Endothelial cell of umbilical vein (primary cell): ENCODE measurements at regions not wholly inside any gene's neighbourhood (a gene's known extent, or its start where the extent isn't known, plus 50 kb on each side); places are given as distances from the start of the nearest gene placed in this dataset.

Source experiments
- BruUV-seq: library from RNA; stranded (reverse); fragments of 400-500 nt; replicated peaks from 2 replicates; lab custom pipeline; 2021; lab: Mats Ljungman, UMichigan
- CTCF ChIA-PET: fragments of 300-600, 350-600 bp; sonication (Branson Sonifier 250); formaldehyde crosslinking; loops from one replicate; lab custom pipeline; 2021; ENCODE audit warnings: antibody characterized with exemption, inconsistent platforms; lab: Charles Lee
- POLR2A ChIA-PET: fragments of 300-600, 350-600 bp; sonication (Branson Sonifier 250); formaldehyde crosslinking; loops from one replicate; lab custom pipeline; 2021; ENCODE audit warnings: antibody characterized with exemption, inconsistent platforms; lab: Charles Lee
- DNase-seq: peaks from one replicate; pipeline ENCODE4 v3.0.0-alpha.2; 2011; ENCODE audit warnings: low read depth, low spot score
- FAIRE-seq: peaks from 2 replicates; lab custom pipeline; 2011; peaks lifted over from hg19 to GRCh38; lab: Jason Lieb, UNC
- H2AFZ ChIP-seq: 2 replicates; pipeline ENCODE4 v1.6.0; 2012; ENCODE audit warnings: low read depth, low read length, control low read depth, inconsistent platforms
- H3K27ac ChIP-seq: 2 replicates; pipeline ENCODE4 v1.5.1; 2011; ENCODE audit warnings: low read depth, mild to moderate bottlenecking, control low read depth, low read length, moderate library complexity; ENCODE audit not compliant: insufficient read depth
- H3K27me3 ChIP-seq, 2 experiments: 2 replicates each; pipeline versions ENCODE4 v1.6.0 to v1.6.1; 2011; ENCODE audit warnings: low read length in 2 of 2, mixed read lengths in 1 of 2; ENCODE audit not compliant: control insufficient read depth in 2 of 2, insufficient read depth in 2 of 2
- H3K36me3 ChIP-seq, 2 experiments: 2 replicates in 1 of 2; 3 replicates in 1 of 2; pipeline ENCODE4 v1.5.1; 2011; ENCODE audit warnings: low read length in 2 of 2, mild to moderate bottlenecking in 1 of 2, moderate library complexity in 1 of 2; ENCODE audit not compliant: control insufficient read depth in 2 of 2, insufficient read depth in 2 of 2; ENCODE audit errors: extremely low read depth in 1 of 2
- H3K4me1 ChIP-seq: 3 replicates; pipeline ENCODE4 v1.5.1; 2011; ENCODE audit warnings: mild to moderate bottlenecking, low read length; ENCODE audit not compliant: control insufficient read depth, insufficient read depth; ENCODE audit errors: extremely low read depth
- H3K4me2 ChIP-seq: 2 replicates; pipeline ENCODE4 v1.6.1; 2011; ENCODE audit warnings: low read length, control low read depth, mixed read lengths; ENCODE audit not compliant: insufficient read depth
- H3K4me3 ChIP-seq, 3 experiments: fragments of 200-600 bp in 1 of 3; sonication (generic), shearing (Covaris generic) in 1 of 3; replicated peaks in 1 of 3; 2 replicates each; pipeline ENCODE4 v1.5.1; 2011 to 2016; ENCODE audit warnings: control low read depth in 3 of 3, low read length in 3 of 3, mild to moderate bottlenecking in 2 of 3, inconsistent platforms in 1 of 3, low read depth in 1 of 3, moderate library complexity in 1 of 3; ENCODE audit not compliant: insufficient read depth in 1 of 3
- H3K79me2 ChIP-seq: 2 replicates; pipeline ENCODE4 v1.6.0; 2012; ENCODE audit warnings: low read length, inconsistent platforms; ENCODE audit not compliant: control insufficient read depth, insufficient read depth
- H3K9ac ChIP-seq: replicated peaks from 2 replicates; pipeline ENCODE3; 2011; ENCODE audit warnings: low read length, control low read depth; ENCODE audit not compliant: insufficient read depth; ENCODE audit errors: extremely low read depth
- H3K9me1 ChIP-seq: replicated peaks from 3 replicates; pipeline ENCODE4 v1.6.0; 2011; ENCODE audit warnings: mild to moderate bottlenecking, low read length; ENCODE audit not compliant: control insufficient read depth, insufficient read depth; ENCODE audit errors: extremely low read depth
- H3K9me3 ChIP-seq: replicated peaks from 2 replicates; pipeline ENCODE4 v1.5.1; 2012; ENCODE audit warnings: low read length, inconsistent platforms; ENCODE audit not compliant: control insufficient read depth, insufficient read depth
- H4K20me1 ChIP-seq: replicated peaks from 2 replicates; pipeline ENCODE3; 2011; ENCODE audit warnings: mild to moderate bottlenecking, low read length; ENCODE audit not compliant: control insufficient read depth, insufficient read depth; ENCODE audit errors: extremely low read depth
- EZH2 ChIP-seq: IDR thresholded peaks from 2 replicates; pipeline ENCODE4 v1.6.1; 2012; ENCODE audit warnings: borderline replicate concordance, low read depth, mild to moderate bottlenecking, moderate library complexity, low read length, inconsistent platforms; ENCODE audit not compliant: severe bottlenecking
- FOS ChIP-seq: IDR thresholded peaks from 2 replicates; pipeline ENCODE4 v1.6.1; 2011; ENCODE audit warnings: mild to moderate bottlenecking, low read length, moderate library complexity, borderline replicate concordance; ENCODE audit not compliant: insufficient read depth
- GATA2 ChIP-seq: IDR thresholded peaks from 2 replicates; pipeline ENCODE4 v1.7.0; 2011; ENCODE audit warnings: low read depth, mild to moderate bottlenecking, moderate library complexity, mixed read lengths, low read length; ENCODE audit not compliant: insufficient read length, insufficient read depth
- JUN ChIP-seq: IDR thresholded peaks from 2 replicates; pipeline ENCODE4 v1.6.1; 2011; ENCODE audit warnings: borderline replicate concordance, low read depth; ENCODE audit not compliant: insufficient read length, insufficient read depth
- MAX ChIP-seq: IDR thresholded peaks from 2 replicates; pipeline ENCODE4 v1.6.1; 2011; ENCODE audit not compliant: insufficient read depth, insufficient read length
- MYC ChIP-seq: IDR thresholded peaks from one replicate; pipeline ENCODE4 v1.6.1; 2011; ENCODE audit warnings: mild to moderate bottlenecking, low read depth, low read length
- POLR2A ChIP-seq: IDR thresholded peaks from 2 replicates; pipeline ENCODE4 v1.6.1; 2012; ENCODE audit warnings: low read depth, mild to moderate bottlenecking, control low read depth, low read length
- POLR2AphosphoS5 ChIP-seq: IDR thresholded peaks from 2 replicates; pipeline ENCODE4 v1.6.1; 2012; ENCODE audit warnings: low read depth, mild to moderate bottlenecking, control low read depth, low read length, moderate library complexity; ENCODE audit not compliant: insufficient read depth
- dilution Hi-C: fragments of 300-500 bp; cut with MboI; formaldehyde crosslinking; loops from one replicate; pipeline ENCODE4 v1.15.0; 2019; ENCODE audit warnings: low sequenced_read_pairs; ENCODE audit not compliant: extremely low pct_ligation_motif_present
- intact Hi-C: fragments of 100-400 bp; cut with micrococcal nuclease; formaldehyde crosslinking; loops from one replicate; pipeline ENCODE4 v1.10.0; 2022
- TF ChIP-seq, protein P1 (sequence below), 2 donors: IDR thresholded peaks; 1 replicate in 1 of 2; 2 replicates in 1 of 2; pipeline ENCODE4 v1.5.1; 2011; ENCODE audit warnings: low read length in 2 of 2, mild to moderate bottlenecking in 2 of 2, moderate library complexity in 2 of 2, control low read depth in 1 of 2, inconsistent platforms in 1 of 2, low read depth in 1 of 2; ENCODE audit not compliant: insufficient read depth in 1 of 2; ENCODE audit errors: extremely low read depth in 1 of 2

- CTCF ChIA-PET = interaction anchor here (2.6 kb wide), 1 partner anchor 9 kb away, joined by 8 read pairs; no protein-coding TSS in a partner anchor
These were observed 104.7 kb upstream of the CDH5 start for GRCh38 chr16:66261826-66262225.

More at GRCh38 chr16:66261826-66262225, 104.7 kb upstream of the CDH5 start:
- TF ChIP-seq MYC (no peak), JUN (no peak), POLR2A (no peak), EZH2 (no peak), GATA2 (no peak), MAX (no peak), FOS (no peak), POLR2AphosphoS5 (no peak)
- TF ChIP-seq, protein P1, sequence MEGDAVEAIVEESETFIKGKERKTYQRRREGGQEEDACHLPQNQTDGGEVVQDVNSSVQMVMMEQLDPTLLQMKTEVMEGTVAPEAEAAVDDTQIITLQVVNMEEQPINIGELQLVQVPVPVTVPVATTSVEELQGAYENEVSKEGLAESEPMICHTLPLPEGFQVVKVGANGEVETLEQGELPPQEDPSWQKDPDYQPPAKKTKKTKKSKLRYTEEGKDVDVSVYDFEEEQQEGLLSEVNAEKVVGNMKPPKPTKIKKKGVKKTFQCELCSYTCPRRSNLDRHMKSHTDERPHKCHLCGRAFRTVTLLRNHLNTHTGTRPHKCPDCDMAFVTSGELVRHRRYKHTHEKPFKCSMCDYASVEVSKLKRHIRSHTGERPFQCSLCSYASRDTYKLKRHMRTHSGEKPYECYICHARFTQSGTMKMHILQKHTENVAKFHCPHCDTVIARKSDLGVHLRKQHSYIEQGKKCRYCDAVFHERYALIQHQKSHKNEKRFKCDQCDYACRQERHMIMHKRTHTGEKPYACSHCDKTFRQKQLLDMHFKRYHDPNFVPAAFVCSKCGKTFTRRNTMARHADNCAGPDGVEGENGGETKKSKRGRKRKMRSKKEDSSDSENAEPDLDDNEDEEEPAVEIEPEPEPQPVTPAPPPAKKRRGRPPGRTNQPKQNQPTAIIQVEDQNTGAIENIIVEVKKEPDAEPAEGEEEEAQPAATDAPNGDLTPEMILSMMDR (IDR thresholded peaks at IDR 0.05; ENCODE audit: extremely low read depth in 1 of 2, insufficient read depth in 1 of 2, low read depth in 1 of 2, low read length in 2 of 2) = no peak
- no peak for DNase-seq
- Histone ChIP-seq H3K9ac (no peak overlapping the region), H3K36me3 (no peaks in the 10 kb centered on the region), H3K27ac (no peak overlapping the region), H2AFZ (no peak overlapping the region), H4K20me1 (no peaks in the 10 kb centered on the region), H3K4me2 (no peak overlapping the region), H3K9me3 (no peaks in the 10 kb centered on the region), H3K4me1 (no peaks in the 10 kb centered on the region), H3K79me2 (no peaks in the 10 kb centered on the region), H3K9me1 (no peaks in the 10 kb centered on the region), H3K4me3 (no peak overlapping the region), H3K27me3 (peaks cover 0 to under 1% of the 10 kb centered on the region in 2 experiments)
- POLR2A ChIA-PET = no interaction called here
- BruUV-seq = no TSS peak
- dilution Hi-C loops (no loop called here), intact Hi-C loops (no loop called here)
- no peak for FAIRE-seq
